ENCODE measurements at regions not wholly inside any gene's neighbourhood (a gene's known extent, or its start where the extent isn't known, plus 50 kb on each side); places are given as distances from the start of the nearest gene placed in this dataset.
"Not testable (repeated sequence)": the region's sequence is repeated elsewhere in the genome, so short reads cannot be mapped to it uniquely, and the experiment has no call there.

DNA sequence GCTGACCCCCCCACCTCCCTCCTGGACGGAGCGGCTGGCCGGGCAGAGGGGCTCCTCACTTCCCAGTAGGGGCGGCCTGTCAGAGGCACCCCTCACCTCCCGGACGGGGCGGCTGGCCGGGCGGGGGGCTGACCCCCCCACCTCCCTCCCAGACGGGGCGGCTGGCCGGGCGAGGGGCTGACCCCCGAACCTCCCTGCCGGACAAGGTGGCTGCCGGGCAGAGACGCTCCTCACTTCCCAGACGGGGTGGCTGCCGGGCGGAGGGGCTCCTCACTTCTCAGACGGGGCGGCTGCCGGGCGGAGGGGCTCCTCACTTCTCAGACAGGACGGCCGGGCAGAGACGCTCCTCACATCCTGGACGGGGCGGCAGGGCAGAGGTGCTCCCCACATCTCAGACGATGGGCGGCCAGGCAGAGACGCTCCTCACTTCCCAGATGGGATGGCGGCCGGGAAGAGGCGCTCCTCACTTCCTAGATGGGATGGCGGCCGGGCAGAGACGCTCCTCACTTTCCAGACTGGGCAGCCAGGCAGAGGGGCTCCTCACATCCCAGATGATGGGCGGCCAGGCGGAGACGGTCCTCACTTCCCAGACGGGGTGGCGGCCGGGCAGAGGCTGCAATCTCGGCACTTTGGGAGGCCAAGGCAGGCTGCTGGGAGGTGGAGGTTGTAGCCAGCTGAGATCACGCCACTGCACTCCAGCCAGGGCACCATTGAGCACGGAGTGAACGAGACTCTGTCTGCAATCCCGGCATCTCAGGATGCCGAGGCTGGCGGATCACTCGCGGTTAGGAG is 66.2 kb upstream of the PAPPA2 start:
- not testable (repeated sequence) for ATAC-seq

DNA sequence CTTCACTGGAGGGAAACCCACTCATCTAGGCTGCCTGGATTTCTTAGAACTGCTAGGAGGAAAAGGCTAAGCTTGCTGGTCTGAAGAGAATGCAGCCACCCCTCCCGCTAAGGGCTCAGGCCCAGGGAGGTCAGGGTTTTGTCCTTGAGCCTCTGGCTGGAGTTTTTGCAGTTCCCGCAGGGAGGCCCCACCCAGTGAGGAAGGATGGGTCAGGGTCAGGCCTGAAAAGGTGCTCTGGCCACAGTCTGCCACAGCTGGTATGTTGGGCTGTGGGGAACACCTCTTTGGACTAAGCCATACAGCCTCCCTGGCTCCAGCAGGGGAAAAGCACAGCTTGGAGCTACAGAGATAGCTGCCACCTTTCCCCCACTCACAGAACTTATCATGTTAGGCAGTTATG is 71.4 kb upstream of the PAPPA2 start:
- TF ChIP-seq ARNTL (CRISPR knock-in tag; IDR thresholded peaks at IDR 0.05; ENCODE audit: borderline replicate concordance, low read depth), result no peak
- TF ChIP-seq TOX (CRISPR knock-in tag; IDR thresholded peaks at IDR 0.05; ENCODE audit: borderline replicate concordance), result no peak
- TF ChIP-seq SNAI2 (CRISPR knock-in tag; IDR thresholded peaks at IDR 0.05), result no peak
- no peak for TF ChIP-seq TCF4 (CRISPR knock-in tag; IDR thresholded peaks at IDR 0.05; ENCODE audit: borderline replicate concordance)
- no peak for TF ChIP-seq ISL1 (CRISPR knock-in tag; IDR thresholded peaks at IDR 0.05)
- TF ChIP-seq, protein P1, sequence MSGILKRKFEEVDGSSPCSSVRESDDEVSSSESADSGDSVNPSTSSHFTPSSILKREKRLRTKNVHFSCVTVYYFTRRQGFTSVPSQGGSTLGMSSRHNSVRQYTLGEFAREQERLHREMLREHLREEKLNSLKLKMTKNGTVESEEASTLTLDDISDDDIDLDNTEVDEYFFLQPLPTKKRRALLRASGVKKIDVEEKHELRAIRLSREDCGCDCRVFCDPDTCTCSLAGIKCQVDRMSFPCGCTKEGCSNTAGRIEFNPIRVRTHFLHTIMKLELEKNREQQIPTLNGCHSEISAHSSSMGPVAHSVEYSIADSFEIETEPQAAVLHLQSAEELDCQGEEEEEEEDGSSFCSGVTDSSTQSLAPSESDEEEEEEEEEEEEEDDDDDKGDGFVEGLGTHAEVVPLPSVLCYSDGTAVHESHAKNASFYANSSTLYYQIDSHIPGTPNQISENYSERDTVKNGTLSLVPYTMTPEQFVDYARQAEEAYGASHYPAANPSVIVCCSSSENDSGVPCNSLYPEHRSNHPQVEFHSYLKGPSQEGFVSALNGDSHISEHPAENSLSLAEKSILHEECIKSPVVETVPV (CRISPR knock-in tag; IDR thresholded peaks at IDR 0.05), result no peak
- TF ChIP-seq GLIS3 (CRISPR knock-in tag; IDR thresholded peaks at IDR 0.05), result no peak
- no peak for ATAC-seq

DNA sequence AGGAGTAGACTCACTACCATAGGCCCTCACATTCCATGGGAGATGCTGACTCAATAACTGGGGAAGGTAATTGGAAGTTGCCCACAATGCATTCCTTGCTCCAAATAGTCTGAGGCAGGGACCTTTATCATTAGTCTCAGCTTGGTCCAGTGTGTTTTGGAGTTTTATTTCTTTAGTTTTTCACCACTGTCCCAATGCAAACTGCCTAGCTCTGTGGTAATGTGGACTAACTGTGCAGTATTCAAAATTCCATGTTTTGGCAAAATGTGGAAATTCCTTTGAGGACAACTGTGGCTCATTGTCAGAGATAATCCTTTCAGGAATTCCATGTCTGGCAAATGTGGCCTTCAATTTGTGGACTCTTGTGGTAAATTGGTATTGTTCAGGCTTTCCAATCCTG is 78.1 kb upstream of the PAPPA2 start:
- TF ChIP-seq OSR1 (CRISPR knock-in tag; IDR thresholded peaks at IDR 0.05) (no peak), ZNF8 (CRISPR knock-in tag; IDR thresholded peaks at IDR 0.05) (no peak), ARNTL (CRISPR knock-in tag; IDR thresholded peaks at IDR 0.05; ENCODE audit: borderline replicate concordance, low read depth) (no peak), ZNF70 (CRISPR knock-in tag; IDR thresholded peaks at IDR 0.05) (no peak), ZC3H10 (CRISPR knock-in tag; IDR thresholded peaks at IDR 0.05) (no peak), CSDC2 (CRISPR knock-in tag; IDR thresholded peaks at IDR 0.05) (no peak)
- TF ChIP-seq, protein P1 (CRISPR knock-in tag; IDR thresholded peaks at IDR 0.05), result no peak
- TF ChIP-seq, protein P2, sequence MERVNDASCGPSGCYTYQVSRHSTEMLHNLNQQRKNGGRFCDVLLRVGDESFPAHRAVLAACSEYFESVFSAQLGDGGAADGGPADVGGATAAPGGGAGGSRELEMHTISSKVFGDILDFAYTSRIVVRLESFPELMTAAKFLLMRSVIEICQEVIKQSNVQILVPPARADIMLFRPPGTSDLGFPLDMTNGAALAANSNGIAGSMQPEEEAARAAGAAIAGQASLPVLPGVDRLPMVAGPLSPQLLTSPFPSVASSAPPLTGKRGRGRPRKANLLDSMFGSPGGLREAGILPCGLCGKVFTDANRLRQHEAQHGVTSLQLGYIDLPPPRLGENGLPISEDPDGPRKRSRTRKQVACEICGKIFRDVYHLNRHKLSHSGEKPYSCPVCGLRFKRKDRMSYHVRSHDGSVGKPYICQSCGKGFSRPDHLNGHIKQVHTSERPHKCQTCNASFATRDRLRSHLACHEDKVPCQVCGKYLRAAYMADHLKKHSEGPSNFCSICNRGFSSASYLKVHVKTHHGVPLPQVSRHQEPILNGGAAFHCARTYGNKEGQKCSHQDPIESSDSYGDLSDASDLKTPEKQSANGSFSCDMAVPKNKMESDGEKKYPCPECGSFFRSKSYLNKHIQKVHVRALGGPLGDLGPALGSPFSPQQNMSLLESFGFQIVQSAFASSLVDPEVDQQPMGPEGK (CRISPR knock-in tag; IDR thresholded peaks at IDR 0.05; ENCODE audit: borderline replicate concordance), result no peak
- ATAC-seq, result no peak

DNA sequence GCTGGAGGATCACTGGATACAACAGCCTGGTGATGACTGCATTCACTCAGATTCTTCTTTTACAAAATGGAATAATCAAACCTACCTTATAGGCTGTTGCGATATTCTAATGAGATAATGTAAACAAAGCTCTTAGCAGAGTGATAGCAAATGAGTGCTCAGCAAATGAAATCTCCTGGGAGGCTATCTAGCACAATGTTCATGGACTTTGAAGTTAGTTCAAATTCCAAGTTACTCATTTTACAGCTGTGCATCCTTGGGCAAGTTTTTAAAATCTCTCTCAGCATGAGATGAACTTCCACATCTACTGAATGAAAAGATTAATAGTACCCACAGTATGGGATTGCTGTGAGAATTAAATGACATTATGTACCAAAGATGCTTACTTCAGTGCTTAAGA is 80.8 kb upstream of the PAPPA2 start:
- ATAC-seq, result no peak
- TF ChIP-seq RARB (CRISPR knock-in tag; IDR thresholded peaks at IDR 0.05) (no peak), SNAI2 (CRISPR knock-in tag; IDR thresholded peaks at IDR 0.05) (no peak), ZNF565 (CRISPR knock-in tag; conservative IDR thresholded peaks at IDR 0.05; ENCODE audit: low read depth) (no peak), CSDC2 (CRISPR knock-in tag; IDR thresholded peaks at IDR 0.05) (no peak), PPARA (CRISPR knock-in tag; IDR thresholded peaks at IDR 0.05; ENCODE audit: borderline replicate concordance) (no peak), OSR1 (CRISPR knock-in tag; IDR thresholded peaks at IDR 0.05) (no peak), TOX (CRISPR knock-in tag; IDR thresholded peaks at IDR 0.05; ENCODE audit: borderline replicate concordance) (no peak), BACH2 (CRISPR knock-in tag; IDR thresholded peaks at IDR 0.05; ENCODE audit: borderline replicate concordance) (no peak), ZNF70 (CRISPR knock-in tag; IDR thresholded peaks at IDR 0.05) (no peak), ZFP30 (CRISPR knock-in tag; IDR thresholded peaks at IDR 0.05) (no peak), ISL1 (CRISPR knock-in tag; IDR thresholded peaks at IDR 0.05) (no peak), ZNF8 (CRISPR knock-in tag; IDR thresholded peaks at IDR 0.05) (no peak), TCF4 (CRISPR knock-in tag; IDR thresholded peaks at IDR 0.05; ENCODE audit: borderline replicate concordance) (no peak)
- TF ChIP-seq, protein P3, sequence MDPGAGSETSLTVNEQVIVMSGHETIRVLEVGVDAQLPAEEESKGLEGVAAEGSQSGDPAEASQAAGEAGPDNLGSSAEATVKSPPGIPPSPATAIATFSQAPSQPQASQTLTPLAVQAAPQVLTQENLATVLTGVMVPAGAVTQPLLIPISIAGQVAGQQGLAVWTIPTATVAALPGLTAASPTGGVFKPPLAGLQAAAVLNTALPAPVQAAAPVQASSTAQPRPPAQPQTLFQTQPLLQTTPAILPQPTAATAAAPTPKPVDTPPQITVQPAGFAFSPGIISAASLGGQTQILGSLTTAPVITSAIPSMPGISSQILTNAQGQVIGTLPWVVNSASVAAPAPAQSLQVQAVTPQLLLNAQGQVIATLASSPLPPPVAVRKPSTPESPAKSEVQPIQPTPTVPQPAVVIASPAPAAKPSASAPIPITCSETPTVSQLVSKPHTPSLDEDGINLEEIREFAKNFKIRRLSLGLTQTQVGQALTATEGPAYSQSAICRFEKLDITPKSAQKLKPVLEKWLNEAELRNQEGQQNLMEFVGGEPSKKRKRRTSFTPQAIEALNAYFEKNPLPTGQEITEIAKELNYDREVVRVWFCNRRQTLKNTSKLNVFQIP (CRISPR knock-in tag; IDR thresholded peaks at IDR 0.05; ENCODE audit: borderline replicate concordance, low read depth), result no peak
- TF ChIP-seq, protein P1 (CRISPR knock-in tag; IDR thresholded peaks at IDR 0.05), result no peak

All from SK-N-SH treated with all-trans-retinoic acid at 6 μM for 48 hours (cell line).